Loucy (cell line): ENCODE measurements at regions not wholly inside any gene's neighbourhood (a gene's known extent, or its start where the extent isn't known, plus 50 kb on each side); places are given as distances from the start of the nearest gene placed in this dataset.

ENCODE experiments used
- H2AFZ ChIP-seq: fragments of 200-600 bp; sonication (generic); 2 replicates; pipeline ENCODE4 v1.6.0; 2016; ENCODE audit warnings: antibody characterized with exemption, mild to moderate bottlenecking, low read length, moderate library complexity
- H3F3A ChIP-seq: fragments of 200-600 bp; 2 replicates; pipeline ENCODE4 v1.6.0; 2016; ENCODE audit warnings: antibody characterized with exemption, low read depth, mild to moderate bottlenecking
- H3K27me3 ChIP-seq: fragments of 200-600 bp; sonication (generic); 2 replicates; pipeline ENCODE4 v1.6.1; 2014; ENCODE audit warnings: low read length, mild to moderate bottlenecking; ENCODE audit not compliant: insufficient read depth, poor library complexity, severe bottlenecking
- H3K36me3 ChIP-seq: fragments of 200-600 bp; sonication (generic); 2 replicates; pipeline ENCODE4 v1.6.1; 2016; ENCODE audit warnings: low read length; ENCODE audit not compliant: insufficient read depth
- H3K4me1 ChIP-seq: fragments of 200-600 bp; sonication (generic); 2 replicates; pipeline ENCODE4 v1.5.1; 2014; ENCODE audit warnings: low read length, mild to moderate bottlenecking; ENCODE audit not compliant: insufficient read depth, poor library complexity, severe bottlenecking
- H3K4me2 ChIP-seq: fragments of 200-600 bp; sonication (generic); 2 replicates; pipeline ENCODE4 v1.6.0; 2014; ENCODE audit warnings: antibody characterized with exemption, low read length, low read depth, mild to moderate bottlenecking; ENCODE audit not compliant: poor library complexity, severe bottlenecking
- H3K4me3 ChIP-seq: fragments of 200-600 bp; sonication (generic); 2 replicates; pipeline ENCODE4 v1.5.1; 2014; ENCODE audit warnings: low read length, mild to moderate bottlenecking, mixed read lengths; ENCODE audit not compliant: poor library complexity, severe bottlenecking
- H3K79me2 ChIP-seq: fragments of 200-600 bp; sonication (generic); 2 replicates; pipeline ENCODE4 v1.6.1; 2014; ENCODE audit warnings: low read length; ENCODE audit not compliant: insufficient read depth
- H3K9ac ChIP-seq: fragments of 200-600 bp; sonication (generic); 2 replicates; pipeline ENCODE4 v1.6.0; 2014; ENCODE audit warnings: mild to moderate bottlenecking, low read depth, low read length, moderate library complexity; ENCODE audit not compliant: poor library complexity, severe bottlenecking
- H3K9me2 ChIP-seq: fragments of 200-600 bp; sonication (generic); replicated peaks from 2 replicates; pipeline ENCODE4 v1.6.1; 2016; ENCODE audit warnings: low read depth, low read length, mixed read lengths
- H3K9me3 ChIP-seq: fragments of 200-600 bp; sonication (generic); 2 replicates; pipeline ENCODE4 v1.6.1; 2014; ENCODE audit warnings: mild to moderate bottlenecking, antibody characterized with exemption, low read length, low read depth; ENCODE audit not compliant: insufficient read depth
- H4K20me1 ChIP-seq: fragments of 200-600 bp; sonication (generic); 2 replicates; pipeline ENCODE4 v1.6.0; 2014; ENCODE audit warnings: antibody characterized with exemption, low read length, mild to moderate bottlenecking; ENCODE audit not compliant: insufficient read depth, poor library complexity, severe bottlenecking
- CTCF ChIP-seq: fragments of 200-600 bp; sonication (generic); conservative IDR thresholded peaks from 2 replicates; pipeline ENCODE4 v1.5.1; 2014; ENCODE audit warnings: mild to moderate bottlenecking, antibody characterized with exemption, low read length
- EZH2phosphoT487 ChIP-seq: fragments of 200-600 bp; IDR thresholded peaks from 2 replicates; pipeline ENCODE4 v1.6.1; 2018; ENCODE audit warnings: antibody characterized with exemption, mild to moderate bottlenecking, moderate library complexity, borderline replicate concordance

- H2AFZ ChIP-seq = no peak overlapping the region
- no peaks in the 10 kb centered on the region for H3K4me1 ChIP-seq
- H3K4me2 ChIP-seq = no peak overlapping the region
- H3K79me2 ChIP-seq = no peaks in the 10 kb centered on the region
- no peak overlapping the region for H3K4me3 ChIP-seq
- H3K36me3 ChIP-seq = no peaks in the 10 kb centered on the region
- H3F3A ChIP-seq = no peaks in the 10 kb centered on the region
- H3K9ac ChIP-seq = no peak overlapping the region
- no peak for TF ChIP-seq CTCF
- no peaks in the 10 kb centered on the region for H4K20me1 ChIP-seq
- no peaks in the 10 kb centered on the region for H3K9me2 ChIP-seq
- H3K27me3 ChIP-seq = no peaks in the 10 kb centered on the region
- no peaks in the 10 kb centered on the region for H3K9me3 ChIP-seq
Measured at GRCh38 chr2:199624958-199625357, 167.2 kb upstream of the SATB2 start.

GRCh38 chr2:199612509-199613130 is 154.9 kb upstream of the SATB2 start:
- TF ChIP-seq EZH2phosphoT487 (no peak), CTCF (no peak)
- Histone ChIP-seq H3K9ac (no peak overlapping the region), H3K9me3 (no peaks in the 10 kb centered on the region), H2AFZ (no peak overlapping the region), H3K4me1 (no peaks in the 10 kb centered on the region), H3F3A (no peaks in the 10 kb centered on the region), H3K4me2 (no peak overlapping the region), H3K4me3 (no peak overlapping the region), H3K36me3 (no peaks in the 10 kb centered on the region), H3K9me2 (no peaks in the 10 kb centered on the region), H3K79me2 (no peaks in the 10 kb centered on the region), H4K20me1 (no peaks in the 10 kb centered on the region), H3K27me3 (no peaks in the 10 kb centered on the region)

GRCh38 chr2:199607914-199608313 is 150.2 kb upstream of the SATB2 start:
- Histone ChIP-seq H3K4me1 (no peaks in the 10 kb centered on the region), H3K27me3 (no peaks in the 10 kb centered on the region), H3K4me2 (no peak overlapping the region), H2AFZ (no peak overlapping the region), H3K36me3 (no peaks in the 10 kb centered on the region), H3K9me3 (no peaks in the 10 kb centered on the region), H3K79me2 (no peaks in the 10 kb centered on the region), H4K20me1 (no peaks in the 10 kb centered on the region), H3F3A (no peaks in the 10 kb centered on the region), H3K9me2 (no peaks in the 10 kb centered on the region), H3K9ac (no peak overlapping the region), H3K4me3 (no peak overlapping the region)
- TF ChIP-seq CTCF (no peak), EZH2phosphoT487 (no peak)
